Gastrocnemius medialis (tissue), 4 donors: ENCODE measurements at regions not wholly inside any gene's neighbourhood (a gene's known extent, or its start where the extent isn't known, plus 50 kb on each side); places are given as distances from the start of the nearest gene placed in this dataset.

ENCODE experiments used
- ATAC-seq, 2 donors: fragments of 150-250 bp; one replicate each; pipeline ENCODE4 v1.9.1; 2016
- DNase-seq, 2 donors: peaks; one replicate each; pipeline ENCODE4 v3.0.0-alpha.2; 2019
- H3K27ac ChIP-seq, 4 donors: fragments of 200-600 bp; sonication (generic); 1 replicate in 1 of 4; 2 replicates in 3 of 4; pipeline ENCODE4 v1.5.1; 2016 to 2018; ENCODE audit warnings: mild to moderate bottlenecking in 2 of 4, moderate library complexity in 1 of 4
- H3K27me3 ChIP-seq, 3 donors: fragments of 200-600 bp; sonication (generic) in 2 of 3; 1 replicate in 1 of 3; 2 replicates in 2 of 3; pipeline versions ENCODE4 v1.5.1 to v1.6.0; 2016 to 2019; ENCODE audit warnings: mild to moderate bottlenecking in 1 of 3, moderate library complexity in 1 of 3
- H3K36me3 ChIP-seq, 2 donors: fragments of 200-600 bp; sonication (generic) in 1 of 2; one replicate each; pipeline ENCODE4 v1.5.1; 2017 to 2018
- H3K4me1 ChIP-seq, 2 donors: fragments of 200-600 bp; sonication (generic) in 1 of 2; one replicate each; pipeline ENCODE4 v1.5.1; 2016 to 2017; ENCODE audit warnings: mild to moderate bottlenecking in 2 of 2
- H3K4me3 ChIP-seq, 4 donors: fragments of 200-600 bp; sonication (generic) in 3 of 4; 1 replicate in 1 of 4; 2 replicates in 3 of 4; pipeline ENCODE4 v1.5.1; 2016 to 2019; ENCODE audit warnings: mild to moderate bottlenecking in 2 of 4
- H3K9me3 ChIP-seq, 3 donors: fragments of 200-600 bp; sonication (generic) in 2 of 3; 1 replicate in 1 of 3; 2 replicates in 2 of 3; pipeline ENCODE4 v1.5.1; 2016 to 2019
- POLR2A ChIP-seq, 2 donors: fragments of 450-650 bp; IDR thresholded peaks; one replicate each; pipeline ENCODE4 v1.6.1; 2017; ENCODE audit warnings: antibody characterized with exemption in 2 of 2, mild to moderate bottlenecking in 2 of 2, moderate library complexity in 2 of 2
- in situ Hi-C, 4 donors: fragments of 200-750 bp; cut with MboI; loops; one replicate each; pipeline versions ENCODE4 v1.15.0 to v1.8.0; 2017; ENCODE audit warnings: low sequenced_read_pairs in 4 of 4
- intact Hi-C: fragments of 100-400 bp; cut with DNase I; formaldehyde crosslinking; loops from one replicate; pipeline ENCODE4 v1.15.1; 2023; ENCODE audit warnings: low total_unique reads
- TF ChIP-seq, protein P1 (sequence below), 5 experiments: fragments of 450-650 bp in 3 of 5; fragments of 200-600 bp in 2 of 5; sonication (generic) in 2 of 5; IDR thresholded peaks in 4 of 5; conservative IDR thresholded peaks in 1 of 5; 1 replicate in 4 of 5; 2 replicates in 1 of 5; pipeline ENCODE4 v1.5.1; 2016 to 2019; ENCODE audit warnings: antibody characterized with exemption in 5 of 5, mild to moderate bottlenecking in 3 of 5, moderate library complexity in 3 of 5

DNA sequence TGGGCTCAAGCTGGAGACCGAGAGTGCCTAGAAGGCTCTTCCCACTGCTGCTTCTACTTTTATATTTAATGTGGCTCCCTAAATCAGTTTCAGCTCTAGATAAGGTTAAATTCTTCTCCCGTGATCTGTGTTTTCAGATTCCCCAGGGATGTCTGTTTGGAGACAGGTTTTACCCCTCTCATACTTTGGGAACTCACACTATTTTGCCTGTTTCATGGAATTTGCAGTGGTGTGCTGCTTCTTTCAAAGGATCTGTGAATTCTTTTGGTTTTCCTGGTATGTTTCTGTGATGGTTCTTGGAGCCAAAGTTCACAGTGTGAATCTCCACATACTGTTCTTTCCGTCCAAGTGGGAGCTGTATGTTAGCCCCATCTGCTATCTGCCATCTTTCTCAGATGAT is 238.3 kb upstream of the SLITRK3 start:
- Histone ChIP-seq H3K27ac (no peak overlapping the region), H3K9me3 (no peaks in the 10 kb centered on the region), H3K27me3 (no peaks in the 10 kb centered on the region), H3K4me3 (no peak overlapping the region), H3K4me1 (no peaks in the 10 kb centered on the region), H3K36me3 (no peaks in the 10 kb centered on the region)
- intact Hi-C loops: no loop called here
- ATAC-seq (no peak), DNase-seq (no peak)
- TF ChIP-seq, protein P1, sequence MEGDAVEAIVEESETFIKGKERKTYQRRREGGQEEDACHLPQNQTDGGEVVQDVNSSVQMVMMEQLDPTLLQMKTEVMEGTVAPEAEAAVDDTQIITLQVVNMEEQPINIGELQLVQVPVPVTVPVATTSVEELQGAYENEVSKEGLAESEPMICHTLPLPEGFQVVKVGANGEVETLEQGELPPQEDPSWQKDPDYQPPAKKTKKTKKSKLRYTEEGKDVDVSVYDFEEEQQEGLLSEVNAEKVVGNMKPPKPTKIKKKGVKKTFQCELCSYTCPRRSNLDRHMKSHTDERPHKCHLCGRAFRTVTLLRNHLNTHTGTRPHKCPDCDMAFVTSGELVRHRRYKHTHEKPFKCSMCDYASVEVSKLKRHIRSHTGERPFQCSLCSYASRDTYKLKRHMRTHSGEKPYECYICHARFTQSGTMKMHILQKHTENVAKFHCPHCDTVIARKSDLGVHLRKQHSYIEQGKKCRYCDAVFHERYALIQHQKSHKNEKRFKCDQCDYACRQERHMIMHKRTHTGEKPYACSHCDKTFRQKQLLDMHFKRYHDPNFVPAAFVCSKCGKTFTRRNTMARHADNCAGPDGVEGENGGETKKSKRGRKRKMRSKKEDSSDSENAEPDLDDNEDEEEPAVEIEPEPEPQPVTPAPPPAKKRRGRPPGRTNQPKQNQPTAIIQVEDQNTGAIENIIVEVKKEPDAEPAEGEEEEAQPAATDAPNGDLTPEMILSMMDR (IDR thresholded peaks at IDR 0.05 in 4 of 5, conservative IDR thresholded peaks at IDR 0.05 in 1 of 5): no peak
- no peak for TF ChIP-seq POLR2A (IDR thresholded peaks at IDR 0.05)
- in situ Hi-C loops: no loop called here

GRCh38 chr3:165406425-165406824 is 210.2 kb upstream of the SLITRK3 start:
- Histone ChIP-seq H3K36me3 (no peaks in the 10 kb centered on the region), H3K27me3 (no peaks in the 10 kb centered on the region), H3K4me3 (no peak overlapping the region), H3K9me3 (no peaks in the 10 kb centered on the region), H3K4me1 (no peaks in the 10 kb centered on the region), H3K27ac (no peak overlapping the region)
- intact Hi-C loops: no loop called here
- in situ Hi-C loops: no loop called here
- ATAC-seq (no peak), DNase-seq (no peak)
- TF ChIP-seq, protein P1 (IDR thresholded peaks at IDR 0.05 in 4 of 5, conservative IDR thresholded peaks at IDR 0.05 in 1 of 5): no peak
- no peak for TF ChIP-seq POLR2A (IDR thresholded peaks at IDR 0.05)

DNA sequence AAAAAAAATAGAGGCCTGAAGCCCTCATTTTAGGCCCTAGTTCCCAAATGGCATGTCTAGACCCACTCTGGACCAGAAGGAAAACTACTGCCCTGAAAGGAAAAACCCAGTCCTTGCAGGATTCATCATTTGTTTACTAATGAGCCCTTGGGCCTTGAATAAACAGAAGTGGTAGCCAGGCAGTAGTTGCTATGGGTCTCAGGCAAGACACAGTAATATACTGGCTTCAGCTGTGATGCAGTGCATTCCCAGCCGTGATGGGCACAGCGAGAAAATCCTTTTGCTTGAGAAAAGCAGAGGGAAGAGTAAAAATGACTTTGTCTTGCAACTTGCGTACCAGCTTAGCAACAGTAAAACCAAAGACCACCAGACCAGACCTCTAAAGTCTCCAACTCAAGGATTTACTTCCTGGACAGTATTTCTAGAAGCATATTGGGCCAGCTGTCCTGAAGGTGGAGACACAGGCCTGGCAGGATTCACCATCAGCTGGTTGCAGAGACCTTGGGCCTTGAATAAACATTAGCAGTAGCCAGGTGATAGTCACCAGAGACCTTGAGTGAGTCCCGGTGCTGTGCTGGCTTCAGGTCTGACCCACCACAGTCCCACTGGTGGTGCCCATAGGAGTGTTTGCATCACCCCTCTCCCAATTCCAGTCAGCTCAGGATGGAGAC is 208.3 kb upstream of the SLITRK3 start:
- DNase-seq: no peak
- Histone ChIP-seq H3K4me3 (no peak overlapping the region), H3K27me3 (no peaks in the 10 kb centered on the region), H3K36me3 (no peaks in the 10 kb centered on the region), H3K4me1 (no peaks in the 10 kb centered on the region), H3K9me3 (no peaks in the 10 kb centered on the region), H3K27ac (no peak overlapping the region)
- in situ Hi-C loops (no loop called here), intact Hi-C loops (no loop called here)
- no peak for ATAC-seq
- TF ChIP-seq, protein P1 (IDR thresholded peaks at IDR 0.05 in 4 of 5, conservative IDR thresholded peaks at IDR 0.05 in 1 of 5): no peak
- TF ChIP-seq POLR2A (IDR thresholded peaks at IDR 0.05): no peak

GRCh38 chr3:165403666-165404065 is 207.5 kb upstream of the SLITRK3 start:
- TF ChIP-seq, protein P1 (IDR thresholded peaks at IDR 0.05 in 4 of 5, conservative IDR thresholded peaks at IDR 0.05 in 1 of 5): no peak
- no peak for TF ChIP-seq POLR2A (IDR thresholded peaks at IDR 0.05)
- in situ Hi-C loops (no loop called here), intact Hi-C loops (no loop called here)
- no peaks in the 10 kb centered on the region for H3K4me1 ChIP-seq
- H3K4me3 ChIP-seq: no peak overlapping the region
- H3K36me3 ChIP-seq: no peaks in the 10 kb centered on the region
- no peak overlapping the region for H3K27ac ChIP-seq
- DNase-seq (no peak), ATAC-seq (no peak)
- H3K27me3 ChIP-seq: no peaks in the 10 kb centered on the region
- H3K9me3 ChIP-seq: no peaks in the 10 kb centered on the region

GRCh38 chr3:165395188-165395587 is 199.0 kb upstream of the SLITRK3 start:
- H3K9me3 ChIP-seq: no peaks in the 10 kb centered on the region
- intact Hi-C loops: no loop called here
- TF ChIP-seq POLR2A (IDR thresholded peaks at IDR 0.05): no peak
- TF ChIP-seq, protein P1 (IDR thresholded peaks at IDR 0.05 in 4 of 5, conservative IDR thresholded peaks at IDR 0.05 in 1 of 5): no peak
- H3K4me1 ChIP-seq: no peaks in the 10 kb centered on the region
- DNase-seq (no peak), ATAC-seq (no peak)
- no peaks in the 10 kb centered on the region for H3K27me3 ChIP-seq
- no peak overlapping the region for H3K27ac ChIP-seq
- in situ Hi-C loops: no loop called here
- no peak overlapping the region for H3K4me3 ChIP-seq
- H3K36me3 ChIP-seq: no peaks in the 10 kb centered on the region
